Ishikawa (cell line): ENCODE measurements at regions not wholly inside any gene's neighbourhood (a gene's known extent, or its start where the extent isn't known, plus 50 kb on each side); places are given as distances from the start of the nearest gene placed in this dataset.
A peak's percentile ranks its signal among the peaks of the same experiment; 100 is the strongest.

Experiments
- EP300 ChIP-seq: IDR thresholded peaks from 2 replicates; pipeline ENCODE4 v1.6.1; 2012; ENCODE audit warnings: borderline replicate concordance
- RAD21 ChIP-seq: IDR thresholded peaks from 2 replicates; pipeline ENCODE4 v1.6.1; 2012; ENCODE audit warnings: low read depth
- TAF1 ChIP-seq: IDR thresholded peaks from 2 replicates; pipeline ENCODE4 v1.6.1; 2012; ENCODE audit warnings: low read depth, mild to moderate bottlenecking
- YY1 ChIP-seq: IDR thresholded peaks from 2 replicates; pipeline ENCODE4 v1.6.1; 2012; ENCODE audit warnings: low read depth
- TF ChIP-seq, protein P1 (sequence below): IDR thresholded peaks from 2 replicates; pipeline ENCODE4 v1.6.1; 2012
- TF ChIP-seq, protein P2 (sequence below): IDR thresholded peaks from 2 replicates; pipeline ENCODE4 v1.6.1; 2012; ENCODE audit warnings: low read depth, mild to moderate bottlenecking

DNA sequence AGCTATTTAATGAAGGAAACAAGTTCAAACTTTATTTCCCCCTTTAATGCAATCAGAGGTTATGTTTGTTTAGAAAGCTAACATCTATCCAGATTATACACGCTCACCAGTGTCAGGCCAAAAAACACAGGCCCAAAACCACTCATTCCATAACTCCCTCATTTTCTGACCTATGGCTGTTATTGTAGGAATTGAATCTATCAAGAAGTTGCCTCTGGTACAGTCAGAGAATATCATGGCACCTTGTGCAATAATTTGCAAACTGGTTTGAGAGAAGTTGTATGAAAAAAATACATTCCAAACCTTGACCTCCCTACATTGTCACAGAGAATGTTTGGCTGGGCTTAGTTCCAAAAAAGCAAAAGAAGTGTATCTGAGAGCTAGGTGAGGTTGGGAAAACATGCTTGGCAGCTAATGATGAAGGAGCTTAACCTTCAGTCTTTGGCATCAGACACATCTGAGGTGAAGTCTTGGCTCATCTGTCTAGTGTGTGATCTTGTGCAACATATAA, 591.0 kb downstream of the ANKRD50 start:
- no peak for TF ChIP-seq TAF1
- TF ChIP-seq, protein P1, sequence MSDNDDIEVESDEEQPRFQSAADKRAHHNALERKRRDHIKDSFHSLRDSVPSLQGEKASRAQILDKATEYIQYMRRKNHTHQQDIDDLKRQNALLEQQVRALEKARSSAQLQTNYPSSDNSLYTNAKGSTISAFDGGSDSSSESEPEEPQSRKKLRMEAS, result no peak
- TF ChIP-seq, protein P2, sequence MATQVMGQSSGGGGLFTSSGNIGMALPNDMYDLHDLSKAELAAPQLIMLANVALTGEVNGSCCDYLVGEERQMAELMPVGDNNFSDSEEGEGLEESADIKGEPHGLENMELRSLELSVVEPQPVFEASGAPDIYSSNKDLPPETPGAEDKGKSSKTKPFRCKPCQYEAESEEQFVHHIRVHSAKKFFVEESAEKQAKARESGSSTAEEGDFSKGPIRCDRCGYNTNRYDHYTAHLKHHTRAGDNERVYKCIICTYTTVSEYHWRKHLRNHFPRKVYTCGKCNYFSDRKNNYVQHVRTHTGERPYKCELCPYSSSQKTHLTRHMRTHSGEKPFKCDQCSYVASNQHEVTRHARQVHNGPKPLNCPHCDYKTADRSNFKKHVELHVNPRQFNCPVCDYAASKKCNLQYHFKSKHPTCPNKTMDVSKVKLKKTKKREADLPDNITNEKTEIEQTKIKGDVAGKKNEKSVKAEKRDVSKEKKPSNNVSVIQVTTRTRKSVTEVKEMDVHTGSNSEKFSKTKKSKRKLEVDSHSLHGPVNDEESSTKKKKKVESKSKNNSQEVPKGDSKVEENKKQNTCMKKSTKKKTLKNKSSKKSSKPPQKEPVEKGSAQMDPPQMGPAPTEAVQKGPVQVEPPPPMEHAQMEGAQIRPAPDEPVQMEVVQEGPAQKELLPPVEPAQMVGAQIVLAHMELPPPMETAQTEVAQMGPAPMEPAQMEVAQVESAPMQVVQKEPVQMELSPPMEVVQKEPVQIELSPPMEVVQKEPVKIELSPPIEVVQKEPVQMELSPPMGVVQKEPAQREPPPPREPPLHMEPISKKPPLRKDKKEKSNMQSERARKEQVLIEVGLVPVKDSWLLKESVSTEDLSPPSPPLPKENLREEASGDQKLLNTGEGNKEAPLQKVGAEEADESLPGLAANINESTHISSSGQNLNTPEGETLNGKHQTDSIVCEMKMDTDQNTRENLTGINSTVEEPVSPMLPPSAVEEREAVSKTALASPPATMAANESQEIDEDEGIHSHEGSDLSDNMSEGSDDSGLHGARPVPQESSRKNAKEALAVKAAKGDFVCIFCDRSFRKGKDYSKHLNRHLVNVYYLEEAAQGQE, result no peak
- TF ChIP-seq RAD21, result peak; percentile 7; the same call in 1 of the 2 replicates
- TF ChIP-seq YY1, result 0 out of 2 replicates have a peak, but pooled peaks have one; percentile 11
- TF ChIP-seq EP300, result peak; percentile 36; the same call in 1 of the 2 replicates
